ENCODE measurements at regions not wholly inside any gene's neighbourhood (a gene's known extent, or its start where the extent isn't known, plus 50 kb on each side); places are given as distances from the start of the nearest gene placed in this dataset.

DNA sequence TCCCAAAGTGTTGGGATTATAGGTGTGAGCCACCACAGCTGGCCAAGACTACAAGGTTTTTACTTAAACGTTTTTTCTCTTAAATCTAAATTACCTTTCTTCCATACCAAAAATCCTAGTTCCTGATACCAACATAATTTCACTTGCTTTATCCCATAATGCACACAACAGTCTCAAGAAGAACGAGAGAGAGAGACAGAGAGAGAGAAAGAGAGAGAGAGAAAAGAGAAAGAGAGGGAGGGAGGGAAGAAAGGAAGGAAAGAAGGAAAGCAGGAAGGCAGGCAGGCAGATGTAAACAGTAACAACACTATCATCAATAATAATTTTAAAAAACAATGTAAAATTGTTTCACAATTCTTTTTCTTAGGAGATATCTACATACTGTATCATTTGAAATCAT, 118.4 kb downstream of the BTG1 start:
- Mint-ChIP-seq H3K36me3 (ENCODE audit: low read depth) (peaks cover 16% of the 10 kb centered on the region), H3K27ac (no peak overlapping the region), H3K4me1 (peaks cover 39% of the 10 kb centered on the region), H3K27me3 (no peaks in the 10 kb centered on the region), H3K4me3 (no peak overlapping the region), H3K9me3 (no peaks in the 10 kb centered on the region)
- POLR2A ChIA-PET, result interaction anchor here (0.8 kb wide), 1 partner anchor 119 kb away, joined by 3 read pairs; the partner anchor contains the start of gene BTG1
- DNase-seq, result no peak
- CTCF ChIA-PET, result no interaction called here

DNA sequence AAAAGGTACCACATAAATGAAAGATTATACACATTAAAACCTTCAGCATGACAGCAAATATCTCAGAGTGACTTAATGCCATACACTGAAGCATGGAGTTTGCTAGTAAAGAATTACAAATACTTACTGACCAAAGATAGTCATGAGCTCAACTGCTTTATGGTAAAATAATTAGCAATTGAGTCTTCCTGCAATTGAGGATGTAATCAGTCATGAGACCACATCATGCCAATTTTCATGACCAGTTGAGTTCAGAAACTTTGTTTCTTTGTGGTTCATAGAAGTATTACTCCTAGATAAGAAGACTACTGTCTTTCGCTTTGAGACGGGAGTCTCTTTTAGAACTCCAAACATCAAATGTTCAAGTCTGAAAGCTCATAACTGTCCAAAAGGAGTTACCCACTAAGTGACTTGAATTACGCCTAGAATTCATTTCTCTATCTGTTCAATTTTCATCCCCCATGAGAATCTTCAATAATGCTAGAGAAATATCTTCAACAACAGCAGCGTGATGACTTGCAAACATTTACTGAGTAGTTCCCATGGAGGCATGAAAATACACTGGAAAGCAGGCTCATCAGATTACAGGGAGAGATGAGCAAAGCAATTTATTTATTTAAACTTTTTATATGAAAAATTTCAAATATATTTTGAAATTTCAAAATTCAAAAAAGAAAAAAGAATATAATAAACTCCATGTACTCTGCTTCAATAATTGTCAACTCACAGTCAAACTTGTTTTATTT, 120.0 kb downstream of the BTG1 start:
- CTCF ChIA-PET, result no interaction called here
- H3K4me3 Mint-ChIP-seq, result no peak overlapping the region
- H3K9me3 Mint-ChIP-seq, result no peaks in the 10 kb centered on the region
- no peaks in the 10 kb centered on the region for H3K27me3 Mint-ChIP-seq
- no peak for DNase-seq
- H3K4me1 Mint-ChIP-seq, result peaks cover 29% of the 10 kb centered on the region
- POLR2A ChIA-PET, result no interaction called here
- H3K36me3 Mint-ChIP-seq (ENCODE audit: low read depth), result peaks cover 9% of the 10 kb centered on the region
- H3K27ac Mint-ChIP-seq, result no peak overlapping the region

DNA sequence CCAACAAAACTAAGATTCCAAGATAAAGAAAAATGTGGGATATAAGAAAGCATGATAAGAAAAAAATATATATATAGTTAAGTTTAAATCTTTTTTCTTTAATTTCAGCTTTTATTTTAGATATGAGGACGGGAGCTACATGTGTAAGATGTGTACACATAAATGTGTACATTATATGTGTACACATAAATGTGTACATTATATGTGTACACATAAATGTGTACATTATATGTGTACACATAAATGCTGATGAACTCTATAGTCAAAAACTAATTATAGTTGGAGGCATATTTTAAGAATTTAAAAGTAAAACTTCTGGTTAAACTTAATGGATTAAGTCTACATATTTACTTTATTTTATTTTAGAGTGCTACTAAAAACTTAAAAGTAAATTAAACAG, 123.6 kb downstream of the BTG1 start:
- H3K9me3 Mint-ChIP-seq, result peaks cover 5% of the 10 kb centered on the region
- no peak overlapping the region for H3K4me3 Mint-ChIP-seq
- peaks cover 8% of the 10 kb centered on the region for H3K4me1 Mint-ChIP-seq
- H3K27ac Mint-ChIP-seq, result no peak overlapping the region
- DNase-seq, result no peak
- H3K36me3 Mint-ChIP-seq (ENCODE audit: low read depth), result peaks cover 3% of the 10 kb centered on the region
- ChIA-PET POLR2A (interaction anchor here (1.2 kb wide), 1 partner anchor 124 kb away, joined by 4 read pairs; the partner anchor contains the start of gene BTG1), CTCF (no interaction called here)
- no peaks in the 10 kb centered on the region for H3K27me3 Mint-ChIP-seq

DNA sequence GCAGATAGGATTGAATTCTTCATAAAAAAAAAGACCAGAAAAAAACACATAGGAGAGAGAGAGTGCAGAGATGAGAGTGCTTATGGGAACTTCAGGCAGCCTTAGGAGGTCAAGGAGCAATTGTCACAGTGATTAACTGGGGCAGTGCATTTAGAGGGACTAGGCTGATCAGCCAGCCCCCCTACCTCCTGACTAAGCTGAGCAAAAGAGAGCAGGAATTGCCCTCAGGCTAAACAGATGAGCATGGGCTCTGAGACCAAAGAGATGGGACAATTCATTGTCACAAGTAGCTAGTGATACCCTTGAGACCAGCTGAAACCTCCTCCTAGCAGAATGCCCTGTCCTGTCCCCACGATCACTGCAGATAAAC, 124.0 kb downstream of the BTG1 start:
- ChIA-PET POLR2A (interaction anchor here (1.2 kb wide), 1 partner anchor 124 kb away, joined by 4 read pairs; the partner anchor contains the start of gene BTG1), CTCF (no interaction called here)
- Mint-ChIP-seq H3K4me1 (peaks cover 8% of the 10 kb centered on the region), H3K4me3 (no peak overlapping the region), H3K36me3 (ENCODE audit: low read depth) (peaks cover 3% of the 10 kb centered on the region), H3K9me3 (peaks cover 5% of the 10 kb centered on the region), H3K27ac (no peak overlapping the region), H3K27me3 (no peaks in the 10 kb centered on the region)
- DNase-seq, result no peak

DNA sequence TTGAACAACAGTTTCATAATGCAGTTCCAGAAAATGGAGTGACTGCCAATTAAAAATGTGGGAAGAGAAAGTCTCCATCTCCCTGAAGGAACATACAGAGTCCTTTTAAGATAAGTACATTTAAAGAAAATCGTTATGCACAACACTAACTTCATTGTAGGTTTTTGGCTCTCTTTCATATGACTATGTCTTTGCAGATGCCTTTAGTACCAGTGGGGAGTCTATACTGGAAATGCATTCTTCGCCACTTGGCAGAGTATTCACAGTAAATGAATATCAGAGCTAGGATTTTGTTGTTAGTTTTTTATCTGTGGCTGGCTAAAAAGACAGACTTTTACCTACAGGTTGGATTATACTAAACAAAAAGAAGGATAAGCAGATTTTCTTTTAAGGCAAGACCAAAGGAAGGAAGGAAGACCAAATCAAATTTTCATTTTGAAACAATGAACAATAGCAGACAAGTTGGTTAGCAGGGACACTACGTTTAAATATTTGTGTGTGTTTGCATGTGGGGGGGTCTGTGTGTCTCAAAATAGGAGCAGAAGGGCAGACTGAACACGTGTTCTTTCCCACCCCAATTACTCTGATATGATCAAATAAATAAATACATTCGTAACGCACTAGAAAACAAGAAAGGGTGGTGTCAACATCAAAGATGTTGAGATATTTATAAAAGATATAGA, 124.5 kb downstream of the BTG1 start:
- Mint-ChIP-seq H3K27me3 (no peaks in the 10 kb centered on the region), H3K36me3 (ENCODE audit: low read depth) (peaks cover 3% of the 10 kb centered on the region), H3K27ac (no peak overlapping the region), H3K4me1 (peaks cover 8% of the 10 kb centered on the region), H3K4me3 (no peak overlapping the region), H3K9me3 (peaks cover 5% of the 10 kb centered on the region)
- ChIA-PET POLR2A (interaction anchor here (1.2 kb wide), 1 partner anchor 124 kb away, joined by 4 read pairs; the partner anchor contains the start of gene BTG1), CTCF (no interaction called here)
- no peak for DNase-seq

DNA sequence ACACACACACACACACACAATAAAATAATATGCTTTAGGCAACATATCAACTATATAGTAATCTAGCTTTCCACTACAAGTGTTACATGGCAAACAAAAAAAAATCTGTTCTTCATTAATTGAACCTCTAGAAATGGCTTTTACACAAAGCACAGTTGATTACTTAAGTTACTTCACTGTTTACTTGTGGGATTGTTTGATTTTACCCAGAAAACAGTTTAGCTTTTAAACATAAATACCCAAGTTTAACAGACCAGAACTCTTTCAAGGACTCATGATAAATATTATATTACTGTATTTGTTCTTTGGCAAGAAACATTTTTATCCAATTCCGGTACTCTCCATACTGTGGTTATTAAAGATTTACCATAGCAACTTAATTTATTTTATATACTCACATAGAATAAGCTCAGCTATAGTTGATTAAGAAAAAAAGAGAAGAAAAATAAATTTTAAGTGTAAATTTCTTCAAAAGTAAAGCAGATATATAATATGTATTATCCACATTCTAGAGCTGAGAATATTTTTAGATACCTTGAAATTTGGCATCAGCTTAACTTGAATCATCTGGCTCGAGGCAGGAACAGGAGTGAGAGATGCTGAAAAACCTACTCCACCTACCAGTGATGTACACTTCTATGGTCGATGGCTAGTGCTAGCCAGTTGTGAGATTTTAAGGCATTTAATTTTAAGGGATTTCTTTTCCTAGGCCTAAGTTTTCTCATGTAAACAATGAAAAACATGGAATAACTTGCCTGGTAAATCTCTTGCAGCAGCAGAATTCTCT, 126.0 kb downstream of the BTG1 start:
- Mint-ChIP-seq H3K27me3 (no peaks in the 10 kb centered on the region), H3K4me1 (peaks cover 8% of the 10 kb centered on the region), H3K4me3 (no peak overlapping the region), H3K36me3 (ENCODE audit: low read depth) (peaks cover 6% of the 10 kb centered on the region), H3K9me3 (peaks cover 5% of the 10 kb centered on the region), H3K27ac (no peak overlapping the region)
- ChIA-PET CTCF (no interaction called here), POLR2A (no interaction called here)
- no peak for DNase-seq

DNA sequence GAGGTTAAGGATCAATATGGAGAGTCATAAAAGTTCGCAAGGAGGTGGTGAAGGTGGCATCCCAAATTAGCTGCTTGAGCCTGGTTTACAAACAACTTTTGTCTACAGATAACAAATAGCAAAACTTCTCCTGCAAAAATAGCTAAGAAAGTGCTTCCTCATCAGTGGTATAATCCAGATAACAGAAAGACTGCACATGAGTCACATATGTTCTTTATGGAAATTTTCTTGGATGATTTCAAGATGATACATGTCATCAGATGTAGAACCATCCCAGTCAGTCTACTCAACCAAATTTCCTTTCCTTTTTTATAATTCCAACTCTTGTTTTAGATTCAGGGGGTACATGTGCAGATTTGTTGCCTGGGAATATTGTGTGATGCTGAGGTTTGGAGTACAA, 133.0 kb downstream of the BTG1 start:
- no peaks in the 10 kb centered on the region for H3K9me3 Mint-ChIP-seq
- H3K4me3 Mint-ChIP-seq, result no peak overlapping the region
- no peak for DNase-seq
- peaks cover 3% of the 10 kb centered on the region for H3K36me3 Mint-ChIP-seq (ENCODE audit: low read depth)
- no peak overlapping the region for H3K27ac Mint-ChIP-seq
- H3K27me3 Mint-ChIP-seq, result no peaks in the 10 kb centered on the region
- H3K4me1 Mint-ChIP-seq, result peaks cover 7% of the 10 kb centered on the region
- ChIA-PET CTCF (interaction anchor here (0.6 kb wide), 1 partner anchor 98 kb away, joined by 4 read pairs; no protein-coding TSS in a partner anchor), POLR2A (no interaction called here)

DNA sequence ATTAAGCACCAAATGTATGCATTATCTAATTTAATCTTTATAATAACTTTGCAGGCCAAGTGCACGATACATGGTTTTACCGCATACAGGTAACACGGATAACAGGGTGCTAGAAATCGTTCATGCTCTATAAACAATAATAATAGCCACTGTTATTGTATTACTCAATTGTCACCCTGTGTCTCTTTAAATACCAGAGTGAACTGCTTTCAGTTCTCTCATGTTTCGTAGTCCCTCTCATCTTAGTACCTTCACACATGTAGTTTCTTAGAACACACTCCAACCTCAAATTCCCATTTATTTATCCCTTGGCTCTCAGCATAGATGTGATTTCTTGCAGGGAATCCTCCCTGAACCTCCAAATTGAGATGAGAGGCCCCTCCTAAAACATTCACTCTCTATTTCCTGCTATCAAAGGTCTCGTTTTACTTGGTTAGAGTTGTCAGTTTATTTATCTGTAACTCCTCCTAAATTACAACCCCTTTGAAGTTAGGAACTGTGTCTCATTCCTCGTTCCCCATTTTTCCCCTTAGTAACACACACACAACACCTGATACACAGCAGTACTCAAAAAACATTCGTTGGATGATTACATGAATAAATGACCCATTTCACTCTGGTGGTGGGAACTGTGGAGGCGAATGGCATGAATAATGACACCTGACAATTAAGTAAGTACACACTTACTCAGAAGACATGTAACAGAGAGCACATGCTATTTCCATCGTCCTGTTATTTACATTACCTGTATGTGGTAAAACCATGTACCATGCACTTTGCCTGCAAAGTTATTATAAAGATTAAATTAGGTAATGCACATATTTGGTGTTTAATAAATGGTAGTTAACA, 134.6 kb downstream of the BTG1 start:
- no peaks in the 10 kb centered on the region for H3K27me3 Mint-ChIP-seq
- H3K36me3 Mint-ChIP-seq (ENCODE audit: low read depth), result peaks cover 3% of the 10 kb centered on the region
- H3K4me1 Mint-ChIP-seq, result peaks cover 7% of the 10 kb centered on the region
- H3K4me3 Mint-ChIP-seq, result no peak overlapping the region
- DNase-seq, result no peak
- POLR2A ChIA-PET, result interaction anchor here (1.3 to 2.9 kb wide), 2 partner anchors 19 to 134 kb away, joined by 4 to 16 read pairs; partner anchors contain the start of gene BTG1
- H3K27ac Mint-ChIP-seq, result no peak overlapping the region
- no peaks in the 10 kb centered on the region for H3K9me3 Mint-ChIP-seq
- CTCF ChIA-PET, result interaction anchor here (0.8 to 0.9 kb wide), 2 partner anchors 132 to 136 kb away, joined by 3 read pairs; no protein-coding TSS in a partner anchor

DNA sequence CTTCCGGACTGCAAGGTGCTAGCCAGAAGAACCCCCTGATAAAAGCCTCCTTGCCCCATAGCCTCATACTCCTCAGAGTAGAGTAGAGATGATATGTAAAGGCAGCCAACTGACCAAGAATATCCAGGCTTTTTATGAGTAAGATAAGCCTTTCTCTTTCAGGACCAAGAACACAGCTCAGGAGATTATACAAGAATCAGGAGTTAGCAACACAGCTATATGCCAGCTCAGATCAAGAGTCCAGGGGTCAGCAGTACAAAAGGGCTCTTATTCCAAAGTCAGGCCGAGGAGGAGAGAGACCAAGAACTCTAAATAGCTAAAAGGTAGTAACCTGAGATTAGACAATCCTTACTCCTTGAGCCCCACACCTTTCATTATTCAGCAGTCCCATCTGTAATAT, 135.3 kb downstream of the BTG1 start:
- Mint-ChIP-seq H3K9me3 (no peaks in the 10 kb centered on the region), H3K27me3 (no peaks in the 10 kb centered on the region), H3K4me1 (peaks cover 7% of the 10 kb centered on the region), H3K36me3 (ENCODE audit: low read depth) (no peaks in the 10 kb centered on the region), H3K27ac (no peak overlapping the region), H3K4me3 (no peak overlapping the region)
- ChIA-PET CTCF (no interaction called here), POLR2A (interaction anchor here (1.3 to 2.9 kb wide), 2 partner anchors 20 to 134 kb away, joined by 4 to 16 read pairs; partner anchors contain the start of gene BTG1)
- no peak for DNase-seq

DNA sequence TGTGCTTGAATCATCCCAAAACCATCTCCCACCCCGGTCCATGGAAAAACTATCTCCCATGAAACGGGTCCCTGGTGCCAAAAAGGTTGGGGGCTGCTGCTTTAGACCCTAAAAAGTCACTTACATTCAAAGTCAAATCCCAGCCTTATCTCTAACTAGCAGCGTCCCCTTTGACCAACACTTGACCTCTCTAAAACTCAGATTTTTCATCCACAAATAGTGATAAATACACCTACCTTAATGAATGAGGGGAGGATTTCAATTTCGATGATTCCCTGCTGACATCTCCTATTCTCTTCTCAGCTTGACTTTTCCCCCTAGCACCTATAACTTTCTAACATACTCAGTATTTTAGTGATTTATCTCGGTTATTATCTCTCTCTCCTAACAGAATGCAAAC, 137.3 kb downstream of the BTG1 start:
- POLR2A ChIA-PET, result interaction anchor here (1.4 to 2.9 kb wide), 2 partner anchors 124 to 136 kb away, joined by 3 to 16 read pairs; partner anchors contain the start of gene BTG1

DNA sequence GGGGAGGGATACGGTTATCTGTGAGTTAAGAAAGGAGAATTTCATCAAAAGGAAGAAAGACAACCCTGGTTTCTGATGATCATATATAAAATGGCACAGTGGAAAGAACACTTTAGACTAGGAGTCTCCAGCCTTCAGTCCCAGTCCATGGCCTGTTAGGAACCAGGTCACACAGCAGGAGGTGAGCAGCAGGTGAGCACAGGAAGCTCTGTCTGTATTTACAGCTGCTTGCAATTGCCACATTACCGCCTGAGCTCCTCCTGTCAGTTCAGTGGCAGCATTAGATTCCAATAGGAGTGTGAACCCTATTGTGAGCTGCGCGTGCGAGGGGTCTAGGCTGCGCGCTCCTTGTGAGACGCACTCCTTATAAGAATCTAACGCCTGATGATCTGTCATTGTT, 137.9 kb downstream of the BTG1 start:
- Mint-ChIP-seq H3K36me3 (ENCODE audit: low read depth) (no peaks in the 10 kb centered on the region), H3K9me3 (no peaks in the 10 kb centered on the region), H3K27me3 (no peaks in the 10 kb centered on the region), H3K27ac (no peak overlapping the region), H3K4me1 (peaks cover 7% of the 10 kb centered on the region), H3K4me3 (no peak overlapping the region)
- no peak for DNase-seq
- POLR2A ChIA-PET, result interaction anchor here (1.0 to 2.9 kb wide), 2 partner anchors 22 to 137 kb away, joined by 4 to 16 read pairs; partner anchors contain the start of gene BTG1
- CTCF ChIA-PET, result interaction anchor here (0.7 kb wide), 1 partner anchor 632 kb away, joined by 3 read pairs; no protein-coding TSS in a partner anchor

More for the DNA sequence above, 137.3 kb downstream of the BTG1 start:
- H3K36me3 Mint-ChIP-seq (ENCODE audit: low read depth), result no peaks in the 10 kb centered on the region
- DNase-seq, result no peak
- no peak overlapping the region for H3K27ac Mint-ChIP-seq
- CTCF ChIA-PET, result interaction anchor here (1.0 kb wide), 1 partner anchor 129 kb away, joined by 3 read pairs; no protein-coding TSS in a partner anchor
- no peaks in the 10 kb centered on the region for H3K9me3 Mint-ChIP-seq
- no peak overlapping the region for H3K4me3 Mint-ChIP-seq
- peaks cover 7% of the 10 kb centered on the region for H3K4me1 Mint-ChIP-seq
- H3K27me3 Mint-ChIP-seq, result no peaks in the 10 kb centered on the region

DNA sequence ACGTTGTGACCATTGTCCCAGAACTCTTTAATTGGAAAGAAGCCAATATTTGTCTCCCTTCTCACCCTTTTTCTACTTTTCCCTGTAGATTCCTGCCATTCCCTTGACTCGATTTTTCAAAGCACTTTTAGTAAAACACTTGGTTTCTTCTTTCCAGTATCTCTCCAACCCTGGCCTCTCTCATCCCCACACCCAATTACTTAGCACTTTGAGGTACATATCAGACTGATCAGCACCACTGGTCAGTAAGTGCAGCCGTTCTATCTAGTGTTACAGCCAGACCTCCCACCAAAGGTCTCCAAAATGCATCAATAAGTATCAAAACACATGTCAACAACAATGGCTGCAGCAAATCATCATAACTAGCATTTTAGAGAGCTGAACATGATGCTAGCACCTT, 141.9 kb downstream of the BTG1 start:
- no peak for DNase-seq
- POLR2A ChIA-PET, result no interaction called here
- Mint-ChIP-seq H3K27ac (no peak overlapping the region), H3K4me3 (no peak overlapping the region), H3K4me1 (peaks cover 14% of the 10 kb centered on the region), H3K9me3 (peaks cover 10% of the 10 kb centered on the region), H3K27me3 (no peaks in the 10 kb centered on the region), H3K36me3 (ENCODE audit: low read depth) (peaks cover 9% of the 10 kb centered on the region)
- CTCF ChIA-PET, result interaction anchor here (1.7 kb wide), 1 partner anchor 130 kb away, joined by 3 read pairs; no protein-coding TSS in a partner anchor
